ENCODE measurements at regions not wholly inside any gene's neighbourhood (a gene's known extent, or its start where the extent isn't known, plus 50 kb on each side); places are given as distances from the start of the nearest gene placed in this dataset.

- Histone ChIP-seq H3K4me3 (no peak overlapping the region), H4K20me1 (ENCODE audit: insufficient read depth) (no peaks in the 10 kb centered on the region), H3K4me1 (replicated peaks; ENCODE audit: insufficient read depth) (peaks cover 7% of the 10 kb centered on the region), H3K79me2 (ENCODE audit: low read depth) (no peaks in the 10 kb centered on the region), H3K9me2 (ENCODE audit: insufficient read depth) (0 out of 2 replicates have a peak, but pooled peaks cover 6% of the 10 kb centered on the region), H3K27me3 (ENCODE audit: insufficient read depth, low read depth) (no peaks in the 10 kb centered on the region), H3K36me3 (ENCODE audit: low read depth) (no peaks in the 10 kb centered on the region), H3K9me3 (ENCODE audit: insufficient read depth, low read depth) (peaks cover 3% of the 10 kb centered on the region; the same call in 1 of the 2 replicates), H3K27ac (no peak overlapping the region), H3K4me2 (no peak overlapping the region), H3F3A (ENCODE audit: insufficient read depth, low read depth) (peaks cover 2% of the 10 kb centered on the region; the same call in 1 of the 2 replicates), H2AFZ (no peak overlapping the region)
- BruUV-seq (replicated peaks): no TSS peak
- ChIA-PET POLR2A (ENCODE audit: unreplicated experiment) (no interaction called here), CTCF (no interaction called here)
- TF ChIP-seq CTCF (conservative IDR thresholded peaks at IDR 0.05): no peak
- TF ChIP-seq EZH2 (IDR thresholded peaks at IDR 0.05; ENCODE audit: low read depth): no peak
- intact Hi-C loops (cut with micrococcal nuclease; ENCODE audit: unreplicated experiment): no loop called here
- DNase-seq: no peak
Measured at GRCh38 chr7:94177441-94177840, 173.3 kb upstream of the BET1 start.

GRCh38 chr7:94178230-94178629 lies 174.1 kb upstream of the BET1 start:
- H3K4me1 ChIP-seq (replicated peaks; ENCODE audit: insufficient read depth): peaks cover 14% of the 10 kb centered on the region
- H3K79me2 ChIP-seq (ENCODE audit: low read depth): no peaks in the 10 kb centered on the region
- H3K27ac ChIP-seq: no peak overlapping the region
- H2AFZ ChIP-seq: no peak overlapping the region
- no peaks in the 10 kb centered on the region for H3K27me3 ChIP-seq (ENCODE audit: insufficient read depth, low read depth)
- CTCF ChIA-PET: no interaction called here
- no peak for DNase-seq
- no peak overlapping the region for H3K4me3 ChIP-seq
- intact Hi-C loops (cut with micrococcal nuclease; ENCODE audit: unreplicated experiment): no loop called here
- no peaks in the 10 kb centered on the region for H4K20me1 ChIP-seq (ENCODE audit: insufficient read depth)
- no TSS peak for BruUV-seq (replicated peaks)
- 0 out of 2 replicates have a peak, but pooled peaks cover 6% of the 10 kb centered on the region for H3K9me2 ChIP-seq (ENCODE audit: insufficient read depth)
- POLR2A ChIA-PET (ENCODE audit: unreplicated experiment): no interaction called here
- peaks cover 10% of the 10 kb centered on the region for H3F3A ChIP-seq (ENCODE audit: insufficient read depth, low read depth)
- H3K36me3 ChIP-seq (ENCODE audit: low read depth): no peaks in the 10 kb centered on the region
- H3K9me3 ChIP-seq (ENCODE audit: insufficient read depth, low read depth): peaks cover 3% of the 10 kb centered on the region; the same call in 1 of the 2 replicates
- H3K4me2 ChIP-seq: no peak overlapping the region
- TF ChIP-seq CTCF (conservative IDR thresholded peaks at IDR 0.05) (no peak), EZH2 (IDR thresholded peaks at IDR 0.05; ENCODE audit: low read depth) (no peak)

- no peak overlapping the region for H3K27ac ChIP-seq
- H3K36me3 ChIP-seq (ENCODE audit: low read depth): no peaks in the 10 kb centered on the region
- ChIA-PET CTCF (no interaction called here), POLR2A (ENCODE audit: unreplicated experiment) (no interaction called here)
- TF ChIP-seq EZH2 (IDR thresholded peaks at IDR 0.05; ENCODE audit: low read depth) (no peak), CTCF (conservative IDR thresholded peaks at IDR 0.05) (no peak)
- peaks cover 12% of the 10 kb centered on the region for H3K9me3 ChIP-seq (ENCODE audit: insufficient read depth, low read depth)
- H3F3A ChIP-seq (ENCODE audit: insufficient read depth, low read depth): peaks cover 18% of the 10 kb centered on the region
- BruUV-seq (replicated peaks): no TSS peak
- H3K27me3 ChIP-seq (ENCODE audit: insufficient read depth, low read depth): no peaks in the 10 kb centered on the region
- no peaks in the 10 kb centered on the region for H3K79me2 ChIP-seq (ENCODE audit: low read depth)
- DNase-seq: no peak
- H4K20me1 ChIP-seq (ENCODE audit: insufficient read depth): no peaks in the 10 kb centered on the region
- no peak overlapping the region for H3K4me3 ChIP-seq
- H3K4me2 ChIP-seq: no peak overlapping the region
- H3K9me2 ChIP-seq (ENCODE audit: insufficient read depth): 0 out of 2 replicates have a peak, but pooled peaks cover 6% of the 10 kb centered on the region
- intact Hi-C loops (cut with micrococcal nuclease; ENCODE audit: unreplicated experiment): no loop called here
- H2AFZ ChIP-seq: no peak overlapping the region
- H3K4me1 ChIP-seq (replicated peaks; ENCODE audit: insufficient read depth): peaks cover 24% of the 10 kb centered on the region
Measured at GRCh38 chr7:94179466-94179865, 175.3 kb upstream of the BET1 start.
